T follicular helper cell (primary cell): ENCODE measurements at regions not wholly inside any gene's neighbourhood (a gene's known extent, or its start where the extent isn't known, plus 50 kb on each side); places are given as distances from the start of the nearest gene placed in this dataset.
"Not testable (repeated sequence)": the region's sequence is repeated elsewhere in the genome, so short reads cannot be mapped to it uniquely, and the experiment has no call there.

ENCODE experiments used
- DNase-seq: peaks from one replicate; pipeline ENCODE4 v3.0.0-alpha.2; 2020; ENCODE audit warnings: low read depth

DNA sequence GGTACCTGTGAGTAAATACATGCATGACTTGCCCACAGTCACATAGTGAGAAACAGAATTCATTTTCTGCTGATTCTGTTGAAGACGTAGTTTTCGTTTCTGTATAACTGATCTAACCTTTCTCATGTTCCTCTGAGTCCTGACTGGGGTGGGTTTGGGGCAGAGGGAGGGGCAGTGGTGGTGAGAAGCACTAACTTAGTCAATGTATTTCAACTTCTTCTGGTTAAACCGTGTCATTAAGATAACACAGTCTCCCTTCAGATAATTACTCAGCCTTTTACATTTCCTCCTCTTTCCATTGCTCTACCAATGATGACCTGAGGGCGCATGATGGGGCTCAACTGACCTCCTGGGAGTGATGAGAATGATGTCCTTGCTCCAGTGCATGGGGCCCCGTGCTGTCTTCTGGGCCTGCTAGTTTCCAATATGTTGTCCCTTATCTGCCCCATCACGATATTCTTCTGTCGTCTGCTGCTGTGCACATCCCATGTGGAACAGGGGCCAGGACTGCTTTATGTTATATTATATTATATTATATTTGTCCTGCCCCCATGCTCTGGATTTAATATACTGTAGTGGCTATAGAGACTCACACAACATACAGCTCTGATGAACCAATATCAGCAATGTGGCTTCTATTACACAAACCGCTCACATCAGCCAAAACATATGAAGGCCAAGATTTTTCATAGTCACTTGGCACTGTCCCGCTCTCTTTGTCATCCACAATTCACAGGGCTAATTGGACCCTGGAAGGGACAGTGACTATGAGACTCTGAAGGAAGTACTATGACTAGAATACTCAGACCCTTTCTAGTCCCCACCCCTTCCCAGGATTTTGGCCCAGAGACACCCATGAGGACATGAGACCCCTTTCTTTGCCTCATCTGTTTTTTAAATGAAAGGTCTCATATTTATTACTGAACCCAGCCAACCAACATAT is 407.1 kb upstream of the MCTP2 start:
- no peak for DNase-seq

GRCh38 chr15:93820566-93820965 is 410.8 kb upstream of the MCTP2 start:
- no peak for DNase-seq

GRCh38 chr15:93819826-93820225 is 411.5 kb upstream of the MCTP2 start:
- DNase-seq = no peak

- no peak for DNase-seq
Observed at GRCh38 chr15:93816815-93817214, 414.5 kb upstream of the MCTP2 start.

DNA sequence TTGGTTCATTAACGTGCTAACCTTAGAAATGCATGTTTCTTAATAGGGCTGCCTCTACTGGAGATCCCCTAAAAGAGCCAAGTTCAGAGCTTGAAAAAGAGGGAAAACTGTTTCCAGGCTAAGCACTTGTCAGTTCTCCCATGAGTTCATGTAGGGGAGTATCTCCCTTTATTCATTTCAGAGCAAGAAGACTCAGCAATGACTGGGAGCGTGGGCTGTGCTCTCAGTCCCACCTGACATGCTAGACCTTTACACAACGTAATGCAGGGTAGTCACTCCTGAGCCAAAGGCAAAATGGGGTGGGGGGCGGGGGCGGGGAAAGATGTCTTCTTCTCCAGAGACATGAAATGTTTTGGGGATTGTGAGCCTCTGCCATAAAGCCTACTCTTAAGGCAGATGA is 420.1 kb upstream of the MCTP2 start:
- no peak for DNase-seq

DNA sequence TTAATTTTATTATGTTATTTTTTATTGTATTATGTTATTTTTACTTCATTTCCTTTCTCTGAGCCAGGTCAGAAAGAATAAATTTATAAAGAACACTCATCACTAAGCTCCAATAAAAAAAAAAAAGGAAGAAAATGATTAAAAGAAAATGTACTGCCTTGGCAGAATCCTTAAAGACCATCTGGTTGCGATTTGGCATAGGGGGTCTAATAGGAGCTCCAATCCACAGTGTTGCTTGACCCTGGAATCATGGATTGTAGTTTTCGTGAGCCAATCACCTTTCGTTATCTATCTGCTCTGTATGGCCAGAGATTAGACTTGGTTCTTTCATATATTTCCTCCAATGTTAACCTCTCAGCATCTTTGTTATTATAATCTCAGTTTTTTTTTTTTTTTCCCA is 421.8 kb upstream of the MCTP2 start:
- DNase-seq = no peak

DNA sequence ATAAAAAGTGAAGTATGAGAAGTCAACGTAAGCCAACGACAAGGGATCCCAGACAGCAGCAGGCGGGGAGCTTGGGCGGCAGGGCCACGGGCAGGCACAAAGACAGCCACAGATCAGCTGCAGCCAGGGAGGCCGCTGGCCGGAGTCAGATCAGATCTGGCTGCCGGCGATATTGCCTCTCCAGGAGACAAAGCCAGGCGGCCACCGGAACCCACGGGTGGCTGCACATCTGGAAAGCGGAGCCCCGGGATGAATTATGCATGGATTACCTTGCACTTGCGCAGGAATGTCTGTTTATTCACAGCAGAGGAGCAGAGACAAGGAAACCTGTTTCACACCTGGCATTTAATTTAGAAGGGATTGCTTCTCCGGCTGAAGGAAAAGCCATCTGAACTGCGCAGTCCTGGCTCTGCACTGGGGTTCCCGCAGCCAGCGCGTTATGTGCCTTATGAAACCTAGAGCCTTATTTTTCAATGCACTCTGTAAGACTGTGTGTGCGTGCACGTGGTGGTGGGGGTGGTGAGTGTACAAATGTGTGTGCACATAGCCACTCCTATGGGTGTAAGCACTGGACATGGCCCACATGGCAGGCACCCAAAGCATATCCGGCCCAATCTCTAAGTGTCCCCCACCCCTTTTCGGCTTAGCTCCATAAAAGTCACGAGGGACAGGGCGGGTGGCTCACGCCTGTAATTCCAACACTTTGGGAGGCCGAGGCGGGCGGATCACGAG is 427.8 kb upstream of the MCTP2 start:
- DNase-seq = no peak

- DNase-seq = no peak
Observed at GRCh38 chr15:93801206-93801605, 430.2 kb upstream of the MCTP2 start.

- DNase-seq = no peak
Observed at GRCh38 chr15:93800805-93801204, 430.6 kb upstream of the MCTP2 start.

DNA sequence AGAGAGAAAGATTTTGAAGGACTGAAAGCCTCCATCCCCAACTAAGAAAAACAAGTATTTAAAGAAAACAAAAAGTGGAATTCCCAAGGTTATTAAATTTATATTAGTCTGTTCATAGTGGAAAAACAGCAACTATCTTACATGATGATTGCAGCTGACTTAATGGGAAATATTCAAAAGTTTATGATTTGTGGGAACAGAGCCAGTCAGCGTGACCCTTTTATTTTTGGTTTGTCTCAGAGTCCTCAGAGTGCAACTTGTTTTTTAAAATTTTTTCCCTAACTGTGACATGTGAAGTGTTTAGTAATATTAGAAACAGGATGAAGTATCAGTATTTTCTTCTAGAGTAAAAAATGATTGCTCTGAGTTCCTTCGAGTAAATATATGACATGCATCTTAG is 441.9 kb upstream of the MCTP2 start:
- no peak for DNase-seq

DNA sequence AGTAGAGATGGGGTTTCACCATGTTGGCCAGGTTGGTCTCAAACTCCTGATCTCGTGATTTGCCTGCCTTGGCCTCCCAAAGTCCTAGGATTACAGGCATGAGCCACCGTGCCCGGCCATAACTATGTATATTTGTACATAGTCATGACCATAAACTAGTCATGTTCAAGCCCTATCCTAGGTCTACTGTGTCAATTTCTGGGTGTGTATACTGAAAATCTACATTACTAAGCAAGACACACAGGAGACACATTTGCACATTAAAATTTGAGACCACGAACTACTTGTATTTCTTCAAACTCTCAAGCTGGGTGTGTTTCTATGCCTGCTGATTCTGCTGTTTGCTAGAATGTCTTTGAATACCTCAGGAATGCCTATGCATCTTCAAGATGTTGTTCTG is 451.3 kb upstream of the MCTP2 start:
- DNase-seq = no peak

DNA sequence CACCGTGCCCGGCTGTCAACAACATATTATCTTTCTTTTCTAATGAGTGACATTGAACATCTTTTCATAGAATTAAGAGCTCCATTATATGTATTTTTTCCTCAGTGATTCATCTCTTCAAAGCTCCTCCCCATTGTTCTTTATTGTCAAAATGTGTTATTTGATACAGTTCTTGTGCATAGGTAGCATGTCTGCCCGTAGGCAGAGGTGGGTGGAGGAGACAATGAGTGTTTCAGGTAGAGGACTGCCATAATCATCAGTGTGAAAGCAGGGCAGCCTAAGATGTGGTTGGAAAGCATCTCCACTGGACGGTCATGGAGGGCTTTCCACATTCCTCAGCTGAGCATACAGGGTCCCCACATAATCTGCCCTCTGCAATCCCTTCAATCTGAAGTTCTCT is 452.0 kb upstream of the MCTP2 start:
- no peak for DNase-seq

GRCh38 chr15:93771196-93772030 is 459.9 kb upstream of the MCTP2 start:
- no peak for DNase-seq

- DNase-seq = no peak
Observed at GRCh38 chr15:93770788-93771187, 460.6 kb upstream of the MCTP2 start.

DNA sequence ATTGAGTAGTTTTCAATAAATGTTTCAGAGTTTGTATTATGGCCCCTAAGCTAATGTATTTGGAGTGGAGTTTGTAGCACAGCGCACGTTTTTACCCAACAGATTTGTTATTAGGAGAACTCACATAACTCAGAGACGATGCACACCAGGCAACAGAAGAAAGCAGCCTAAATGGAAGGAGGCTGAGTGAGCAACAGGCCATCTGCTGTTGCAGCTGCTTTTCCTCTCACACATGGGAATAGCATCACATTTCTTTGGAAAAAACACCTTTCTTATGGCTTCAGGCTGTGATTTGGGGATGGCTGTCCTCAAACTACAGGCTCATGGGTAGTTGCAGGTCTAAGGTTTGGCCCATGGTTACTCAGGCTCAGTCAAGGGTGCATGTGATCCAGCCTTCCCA is 469.3 kb upstream of the MCTP2 start:
- DNase-seq = no peak

GRCh38 chr15:93759629-93760028 is 471.7 kb upstream of the MCTP2 start:
- no peak for DNase-seq

- DNase-seq = no peak
Observed at GRCh38 chr15:93758824-93759223, 472.5 kb upstream of the MCTP2 start.

DNA sequence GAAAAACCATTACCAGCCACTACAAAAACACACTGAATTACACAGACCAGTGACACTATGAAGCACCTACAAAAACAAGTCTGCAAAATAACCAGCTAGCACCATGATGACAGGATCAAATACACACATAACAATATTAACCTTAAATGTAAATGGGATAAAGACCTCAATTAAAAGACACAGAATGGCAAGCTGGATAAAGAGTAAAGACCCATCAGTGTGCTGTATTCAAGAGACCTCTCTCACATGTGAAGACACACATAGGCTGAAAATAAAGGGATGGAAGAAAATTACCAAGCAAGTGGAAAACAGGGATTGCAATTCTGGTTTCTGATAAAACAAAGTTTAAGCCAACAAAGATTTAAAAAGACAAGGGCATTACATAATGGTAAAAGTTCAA is 482.7 kb upstream of the MCTP2 start:
- no peak for DNase-seq

GRCh38 chr15:93734976-93735375 is 496.4 kb upstream of the MCTP2 start:
- not testable (repeated sequence) for DNase-seq

- no peak for DNase-seq
Observed at GRCh38 chr15:93730724-93731123, 500.6 kb upstream of the MCTP2 start.

DNA sequence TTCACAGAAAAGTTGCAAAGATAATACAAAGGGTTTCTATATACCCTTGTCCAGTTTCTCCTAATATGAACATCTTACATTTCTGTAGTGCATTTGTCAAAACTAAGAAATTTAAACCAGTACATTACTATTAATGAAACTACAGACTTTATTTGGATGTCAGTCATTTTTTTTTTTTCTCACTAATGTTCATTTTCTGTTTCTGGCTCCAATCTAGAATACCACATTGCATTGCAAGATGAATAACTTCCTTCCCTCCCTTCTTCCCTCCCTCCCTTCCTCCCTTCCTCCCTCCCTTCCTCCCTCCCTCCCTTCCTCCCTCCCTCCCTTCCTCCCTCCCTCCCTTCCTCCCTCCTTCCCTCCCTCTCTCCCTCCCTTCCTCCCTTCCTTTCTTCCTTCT is 509.2 kb upstream of the MCTP2 start:
- DNase-seq = no peak

DNA sequence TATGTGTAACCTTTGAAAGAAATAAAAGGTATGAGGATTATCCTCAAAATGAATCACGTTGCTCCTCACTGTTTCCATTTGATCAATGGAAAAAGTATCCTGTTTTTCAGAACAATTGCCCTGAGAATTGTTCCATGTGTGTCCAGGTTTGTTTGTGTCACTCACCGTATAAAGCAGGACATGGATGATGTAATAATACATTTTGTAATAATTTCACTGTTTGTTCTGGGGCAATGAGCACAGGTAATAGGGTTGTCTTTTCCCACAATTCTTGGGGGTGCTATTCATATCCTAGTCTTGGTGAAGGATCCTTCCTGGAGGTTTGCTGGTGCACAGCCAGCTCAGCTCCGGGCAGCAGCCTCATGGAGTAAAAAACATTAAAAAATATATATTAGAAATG is 510.8 kb upstream of the MCTP2 start:
- DNase-seq = no peak
